Heart left ventricle (tissue), 16 donors: ENCODE measurements at regions not wholly inside any gene's neighbourhood (a gene's known extent, or its start where the extent isn't known, plus 50 kb on each side); places are given as distances from the start of the nearest gene placed in this dataset.

Experiments
- ATAC-seq, 4 donors: fragments of 200-7000 bp; cut with Tn5 transposase; one replicate each; pipeline ENCODE4 v1.9.1; 2020 to 2022; ENCODE audit warnings: moderate library complexity in 4 of 4, mild to moderate bottlenecking in 3 of 4, moderate number of reproducible peaks in 1 of 4
- DNase-seq, 5 donors: peaks; one replicate each; pipeline ENCODE4 v3.0.0-alpha.2; 2020
- H3K27ac ChIP-seq, 12 donors: fragments of 200-600 bp; sonication (generic) in 4 of 12; one replicate each; pipeline versions ENCODE4 v1.5.0 to v1.8.0; 2016 to 2022; ENCODE audit warnings: mild to moderate bottlenecking in 2 of 12
- H3K27me3 ChIP-seq, 9 donors: fragments of 200-600 bp; sonication (generic) in 2 of 9; one replicate each; pipeline versions ENCODE4 v1.5.1 to v1.8.0; 2016 to 2022; ENCODE audit warnings: mild to moderate bottlenecking in 3 of 9
- H3K36me3 ChIP-seq, 9 donors: fragments of 200-600 bp; sonication (generic) in 2 of 9; one replicate each; pipeline versions ENCODE4 v1.5.0 to v1.8.0; 2018 to 2022; ENCODE audit warnings: mild to moderate bottlenecking in 2 of 9
- H3K4me1 ChIP-seq, 12 donors: fragments of 200-600 bp; sonication (generic) in 4 of 12; one replicate each; pipeline versions ENCODE4 v1.5.0 to v1.8.0; 2016 to 2022; ENCODE audit warnings: mild to moderate bottlenecking in 3 of 12
- H3K4me3 ChIP-seq, 12 donors: fragments of 200-600 bp; sonication (generic) in 4 of 12; one replicate each; pipeline versions ENCODE4 v1.5.0 to v1.8.0; 2017 to 2022; ENCODE audit warnings: mild to moderate bottlenecking in 9 of 12, moderate library complexity in 4 of 12
- H3K9me3 ChIP-seq, 12 donors: fragments of 200-600 bp; sonication (generic) in 4 of 12; one replicate each; pipeline versions ENCODE4 v1.5.0 to v1.8.0; 2016 to 2022; ENCODE audit warnings: mild to moderate bottlenecking in 1 of 12
- POLR2A ChIP-seq, 2 donors: fragments of 450-650 bp; IDR thresholded peaks; one replicate each; pipeline ENCODE4 v1.6.1; 2017; ENCODE audit warnings: antibody characterized with exemption in 2 of 2, mild to moderate bottlenecking in 2 of 2, moderate library complexity in 2 of 2
- WGBS, 4 donors: extraction: QIAGEN DNeasy Blood & Tissue Kit in 2 of 4; methylation state at CpG; one replicate each; pipeline versions ENCODE4 v1.1.5 to v1.1.7; 2013 to 2018; 5-methylcytosine and 5-hydroxymethylcytosine counted together
- intact Hi-C, 10 donors: fragments of 100-400 bp; cut with DNase I; formaldehyde crosslinking; loops; one replicate each; pipeline versions ENCODE4 v1.11.1 to v1.14.2; 2022
- TF ChIP-seq, protein P1 (sequence below), 12 donors: fragments of 200-600 bp; sonication (generic) in 4 of 12; IDR thresholded peaks; one replicate each; pipeline versions ENCODE4 v1.5.0 to v1.8.0; 2018 to 2022; ENCODE audit warnings: antibody characterized with exemption in 12 of 12, mild to moderate bottlenecking in 5 of 12
- donor health status: ischemic (EF 13 %, LVEDD 7.1; RV severe dilation, severe dysfunction).
- donor health status: healthy with polysubstance abuse.
- donor health status: DM: no; HTN: yes; CAD: no.
- donor health status: DM: no; HTN: no; CAD: no.
- donor health status: ischemic (EF 25% LVEDD 6.9; RV normal size, moderate dysfunction).
- donor health status: ischemic (EF 25% LVEDD 5.7; RV mildly dilated, moderate dysfunction).
- donor health status: healthy.
- donor health status: DM: yes; HTN: yes; CAD: no.
- donor health status: ischemic (EF 35%, LVEDD 5.7; RV mildly dilated, moderate dysfunction).
- donor health status: nonischemic (EF 11% LVEDD 7.7; RV severe dilation, severe dysfunction).
- donor health status: DM: yes; HTN: yes; CAD: no.
- donor health status: PGD.
- donor health status: ischemic (EF 29% LVEDD 5.4; RV normal size, mild dysfunction).
- donor health status: nonischemic (EF 23%, LVEDD 6.1; RV moderate dilation, normal function).

- Histone ChIP-seq H3K4me1 (no peaks in the 10 kb centered on the region), H3K9me3 (peaks cover 0 to 12% (median 4%) of the 10 kb centered on the region in 12 donors), H3K36me3 (no peaks in the 10 kb centered on the region), H3K4me3 (no peak overlapping the region), H3K27me3 (no peaks in the 10 kb centered on the region), H3K27ac (no peak overlapping the region)
- TF ChIP-seq, protein P1, sequence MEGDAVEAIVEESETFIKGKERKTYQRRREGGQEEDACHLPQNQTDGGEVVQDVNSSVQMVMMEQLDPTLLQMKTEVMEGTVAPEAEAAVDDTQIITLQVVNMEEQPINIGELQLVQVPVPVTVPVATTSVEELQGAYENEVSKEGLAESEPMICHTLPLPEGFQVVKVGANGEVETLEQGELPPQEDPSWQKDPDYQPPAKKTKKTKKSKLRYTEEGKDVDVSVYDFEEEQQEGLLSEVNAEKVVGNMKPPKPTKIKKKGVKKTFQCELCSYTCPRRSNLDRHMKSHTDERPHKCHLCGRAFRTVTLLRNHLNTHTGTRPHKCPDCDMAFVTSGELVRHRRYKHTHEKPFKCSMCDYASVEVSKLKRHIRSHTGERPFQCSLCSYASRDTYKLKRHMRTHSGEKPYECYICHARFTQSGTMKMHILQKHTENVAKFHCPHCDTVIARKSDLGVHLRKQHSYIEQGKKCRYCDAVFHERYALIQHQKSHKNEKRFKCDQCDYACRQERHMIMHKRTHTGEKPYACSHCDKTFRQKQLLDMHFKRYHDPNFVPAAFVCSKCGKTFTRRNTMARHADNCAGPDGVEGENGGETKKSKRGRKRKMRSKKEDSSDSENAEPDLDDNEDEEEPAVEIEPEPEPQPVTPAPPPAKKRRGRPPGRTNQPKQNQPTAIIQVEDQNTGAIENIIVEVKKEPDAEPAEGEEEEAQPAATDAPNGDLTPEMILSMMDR (IDR thresholded peaks at IDR 0.05): no peak
- TF ChIP-seq POLR2A (IDR thresholded peaks at IDR 0.05): no peak
- intact Hi-C loops: loop anchor here in 1 of 10 donors (10.0 kb wide), 1 partner anchor 296 kb away; no protein-coding TSS in a partner anchor
- ATAC-seq (no peak), DNase-seq (no peak)
- WGBS, 4 donors: 84 to 92% (median 89%) methylated on average over 3 of the region's 3 CpGs
These were observed 143.2 kb upstream of the LIPC start for GRCh38 chr15:58288592-58288991.

- no peak for ATAC-seq
- H3K36me3 ChIP-seq: no peaks in the 10 kb centered on the region
- no peaks in the 10 kb centered on the region for H3K27me3 ChIP-seq
- intact Hi-C loops: loop anchor here in 1 of 10 donors (10.0 kb wide), 1 partner anchor 73 kb away; no protein-coding TSS in a partner anchor
- TF ChIP-seq, protein P1 (IDR thresholded peaks at IDR 0.05): no peak
- TF ChIP-seq POLR2A (IDR thresholded peaks at IDR 0.05): no peak
- H3K4me3 ChIP-seq: no peak overlapping the region
- H3K4me1 ChIP-seq: no peaks in the 10 kb centered on the region
- no peak overlapping the region for H3K27ac ChIP-seq
- H3K9me3 ChIP-seq: peaks cover 0 to 12% (median 7%) of the 10 kb centered on the region in 12 donors
- no peak for DNase-seq
These were observed 139.9 kb upstream of the LIPC start for GRCh38 chr15:58291848-58292247.

DNA sequence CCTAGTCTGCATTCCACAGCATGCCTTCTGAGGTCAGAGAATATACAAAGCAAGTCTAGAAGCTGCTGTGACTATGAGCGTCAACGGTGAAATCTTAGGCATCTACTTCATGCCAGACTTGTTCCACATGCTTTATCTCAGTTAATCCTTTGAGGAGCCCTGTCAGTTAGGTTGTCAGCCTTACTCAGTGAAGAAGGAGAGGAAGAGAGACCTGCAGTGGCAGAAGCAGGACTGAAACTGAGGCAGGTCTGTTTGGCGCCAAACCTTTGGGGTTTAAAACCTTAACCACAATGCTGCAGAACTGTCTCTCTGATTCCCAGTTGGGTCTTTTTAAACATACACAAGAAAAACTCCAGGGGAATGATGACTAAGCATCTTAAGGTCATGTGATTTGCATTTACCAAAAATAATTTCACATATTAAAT is 139.0 kb upstream of the LIPC start:
- peaks cover 0 to 8% (median 0%) of the 10 kb centered on the region in 12 donors for H3K4me1 ChIP-seq
- intact Hi-C loops: loop anchor here in 1 of 10 donors (10.0 kb wide), 1 partner anchor 72 kb away; no protein-coding TSS in a partner anchor
- H3K36me3 ChIP-seq: no peaks in the 10 kb centered on the region
- WGBS, 4 donors: 77 to 94% (median 87%) methylated on average over 3 of the region's 3 CpGs
- no peak for ATAC-seq
- no peak for TF ChIP-seq POLR2A (IDR thresholded peaks at IDR 0.05)
- TF ChIP-seq, protein P1 (IDR thresholded peaks at IDR 0.05): no peak
- no peaks in the 10 kb centered on the region for H3K27me3 ChIP-seq
- peaks cover 0 to 12% (median 7%) of the 10 kb centered on the region in 12 donors for H3K9me3 ChIP-seq
- H3K27ac ChIP-seq: no peak overlapping the region
- DNase-seq: no peak
- H3K4me3 ChIP-seq: no peak overlapping the region

DNA sequence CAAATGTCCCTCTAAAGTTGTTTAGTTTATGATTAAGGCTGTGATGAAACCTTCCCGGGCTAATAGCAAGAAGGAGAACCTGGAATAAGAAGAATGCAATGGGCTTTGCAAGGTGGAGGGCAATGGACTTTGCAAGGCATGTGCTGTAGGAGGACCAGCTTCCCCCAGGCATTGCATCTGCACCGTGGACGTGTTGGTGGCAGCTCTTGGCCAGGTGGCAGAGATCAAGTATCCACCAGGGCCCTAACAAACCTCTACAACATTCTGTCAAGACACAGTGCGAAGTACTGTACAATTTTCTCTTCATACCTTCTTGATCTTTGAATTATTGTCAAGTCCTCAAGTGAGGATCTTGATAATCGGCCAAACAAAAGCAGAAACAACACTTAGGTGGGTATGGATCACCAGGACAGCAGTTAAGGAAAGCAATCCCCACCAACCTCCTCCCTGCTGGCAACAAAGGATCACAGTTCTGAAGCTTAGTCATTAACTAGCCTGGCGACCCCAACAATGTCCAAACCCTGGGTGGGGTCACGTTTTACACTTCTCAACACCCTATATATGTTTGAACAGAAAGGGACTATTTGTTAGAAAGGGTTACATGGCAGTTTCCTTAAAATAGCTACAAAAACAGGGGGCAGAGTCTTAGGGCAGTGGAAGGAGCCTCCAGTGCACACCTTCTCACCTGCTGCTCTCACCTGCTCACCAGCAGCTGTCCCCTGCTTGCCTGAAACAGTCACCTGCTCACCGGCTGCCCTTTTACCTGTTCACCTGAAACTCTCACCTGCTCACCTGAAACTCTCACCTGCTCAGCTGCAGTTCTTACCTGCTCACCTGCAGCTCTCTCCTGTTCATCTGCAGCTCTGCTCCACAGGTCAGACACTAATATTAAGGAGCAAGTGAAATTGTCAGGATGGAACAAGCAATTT is 137.9 kb upstream of the LIPC start:
- Histone ChIP-seq H3K27me3 (no peaks in the 10 kb centered on the region), H3K4me3 (no peak overlapping the region), H3K4me1 (peaks cover 0 to 8% (median 0%) of the 10 kb centered on the region in 12 donors), H3K36me3 (no peaks in the 10 kb centered on the region), H3K27ac (no peak overlapping the region), H3K9me3 (peaks cover 0 to 12% (median 7%) of the 10 kb centered on the region in 12 donors)
- no peak for DNase-seq
- intact Hi-C loops: loop anchor here in 1 of 10 donors (10.0 kb wide), 1 partner anchor 71 kb away; no protein-coding TSS in a partner anchor
- WGBS, 4 donors: 84 to 89% (median 88%) methylated on average over 8 of the region's 8 CpGs
- ATAC-seq: no peak
- TF ChIP-seq, protein P1 (IDR thresholded peaks at IDR 0.05): no peak
- no peak for TF ChIP-seq POLR2A (IDR thresholded peaks at IDR 0.05)
